Body of pancreas (tissue), 4 donors: ENCODE measurements at regions not wholly inside any gene's neighbourhood (a gene's known extent, or its start where the extent isn't known, plus 50 kb on each side); places are given as distances from the start of the nearest gene placed in this dataset.
A peak's percentile ranks its signal among the peaks of the same experiment; 100 is the strongest.

Experiments
- ATAC-seq: fragments of 150-250 bp; one replicate; pipeline ENCODE4 v1.9.1; 2016
- DNase-seq, 4 donors: peaks; one replicate each; pipeline ENCODE4 v3.0.0-alpha.2; 2019
- H3K27ac ChIP-seq, 4 donors: fragments of 200-600 bp; sonication (generic); 1 replicate in 3 of 4; 2 replicates in 1 of 4; pipeline versions ENCODE4 v1.5.1 to v1.6.1; 2016 to 2019; ENCODE audit warnings: mild to moderate bottlenecking in 1 of 4, mixed read lengths in 1 of 4, moderate library complexity in 1 of 4
- H3K27me3 ChIP-seq, 2 donors: fragments of 200-600 bp; sonication (generic); one replicate each; pipeline ENCODE4 v1.6.0; 2016; ENCODE audit warnings: mild to moderate bottlenecking in 1 of 2
- H3K36me3 ChIP-seq, 2 donors: fragments of 200-600 bp; sonication (generic); replicated peaks in 1 of 2; 2 replicates each; pipeline ENCODE4 v1.5.1; 2016; ENCODE audit warnings: low read depth in 2 of 2; ENCODE audit not compliant: insufficient read depth in 1 of 2
- H3K4me1 ChIP-seq: fragments of 200-600 bp; sonication (generic); one replicate; pipeline ENCODE4 v1.6.0; 2016
- H3K4me3 ChIP-seq, 2 donors: fragments of 200-600 bp; sonication (generic); 1 replicate in 1 of 2; 2 replicates in 1 of 2; pipeline ENCODE4 v1.5.1; 2016 to 2019
- H3K9me3 ChIP-seq, 3 donors: fragments of 200-600 bp; sonication (generic); 1 replicate in 2 of 3; 2 replicates in 1 of 3; pipeline ENCODE4 v1.5.1; 2016
- POLR2A ChIP-seq, 3 donors: fragments of 450-650 bp; IDR thresholded peaks; one replicate each; pipeline ENCODE4 v1.6.1; 2016; ENCODE audit warnings: antibody characterized with exemption in 3 of 3, mild to moderate bottlenecking in 2 of 3
- WGBS, 2 donors: methylation state at CpG; one replicate each; pipeline ENCODE4 v1.1.5; 2017; 5-methylcytosine and 5-hydroxymethylcytosine counted together
- intact Hi-C: fragments of 100-400 bp; cut with DNase I; formaldehyde crosslinking; loops from one replicate; pipeline ENCODE4 v1.15.1; 2023
- TF ChIP-seq, protein P1 (sequence below), 7 experiments: fragments of 450-650 bp in 4 of 7; fragments of 200-600 bp in 3 of 7; sonication (generic) in 3 of 7; IDR thresholded peaks; one replicate each; pipeline ENCODE4 v1.5.1; 2016 to 2019; ENCODE audit warnings: antibody characterized with exemption in 7 of 7

- DNase-seq (no peak), ATAC-seq (no peak)
- TF ChIP-seq, protein P1, sequence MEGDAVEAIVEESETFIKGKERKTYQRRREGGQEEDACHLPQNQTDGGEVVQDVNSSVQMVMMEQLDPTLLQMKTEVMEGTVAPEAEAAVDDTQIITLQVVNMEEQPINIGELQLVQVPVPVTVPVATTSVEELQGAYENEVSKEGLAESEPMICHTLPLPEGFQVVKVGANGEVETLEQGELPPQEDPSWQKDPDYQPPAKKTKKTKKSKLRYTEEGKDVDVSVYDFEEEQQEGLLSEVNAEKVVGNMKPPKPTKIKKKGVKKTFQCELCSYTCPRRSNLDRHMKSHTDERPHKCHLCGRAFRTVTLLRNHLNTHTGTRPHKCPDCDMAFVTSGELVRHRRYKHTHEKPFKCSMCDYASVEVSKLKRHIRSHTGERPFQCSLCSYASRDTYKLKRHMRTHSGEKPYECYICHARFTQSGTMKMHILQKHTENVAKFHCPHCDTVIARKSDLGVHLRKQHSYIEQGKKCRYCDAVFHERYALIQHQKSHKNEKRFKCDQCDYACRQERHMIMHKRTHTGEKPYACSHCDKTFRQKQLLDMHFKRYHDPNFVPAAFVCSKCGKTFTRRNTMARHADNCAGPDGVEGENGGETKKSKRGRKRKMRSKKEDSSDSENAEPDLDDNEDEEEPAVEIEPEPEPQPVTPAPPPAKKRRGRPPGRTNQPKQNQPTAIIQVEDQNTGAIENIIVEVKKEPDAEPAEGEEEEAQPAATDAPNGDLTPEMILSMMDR (IDR thresholded peaks at IDR 0.05): no peak
- TF ChIP-seq POLR2A (IDR thresholded peaks at IDR 0.05): no peak
- no peak overlapping the region for H3K4me3 ChIP-seq
- no peaks in the 10 kb centered on the region for H3K4me1 ChIP-seq
- no peaks in the 10 kb centered on the region for H3K36me3 ChIP-seq
- 59 to 67% methylated on average over 5 of the region's 5 CpGs for WGBS, 2 donors
- no peak overlapping the region for H3K27ac ChIP-seq
- intact Hi-C loops: no loop called here
- no peaks in the 10 kb centered on the region for H3K9me3 ChIP-seq
- no peaks in the 10 kb centered on the region for H3K27me3 ChIP-seq
These were observed 374.8 kb downstream of the QKI start for GRCh38 chr6:163789199-163789810.

GRCh38 chr6:163786995-163787671, 372.6 kb downstream of the QKI start:
- intact Hi-C loops: no loop called here
- TF ChIP-seq POLR2A (IDR thresholded peaks at IDR 0.05): no peak
- TF ChIP-seq, protein P1 (IDR thresholded peaks at IDR 0.05): no peak

GRCh38 chr6:163782436-163783003, 368.0 kb downstream of the QKI start:
- H3K9me3 ChIP-seq: no peaks in the 10 kb centered on the region
- TF ChIP-seq POLR2A (IDR thresholded peaks at IDR 0.05): no peak
- TF ChIP-seq, protein P1 (IDR thresholded peaks at IDR 0.05): no peak
- H3K27ac ChIP-seq: no peak overlapping the region
- intact Hi-C loops: no loop called here
- no peak overlapping the region for H3K4me3 ChIP-seq
- ATAC-seq (no peak), DNase-seq (peak in 1 of 4 donors; percentile 22)
- no peaks in the 10 kb centered on the region for H3K4me1 ChIP-seq
- H3K27me3 ChIP-seq: no peaks in the 10 kb centered on the region
- H3K36me3 ChIP-seq: no peaks in the 10 kb centered on the region
- 58 to 60% methylated on average over 7 of the region's 7 CpGs for WGBS, 2 donors

More at GRCh38 chr6:163786995-163787671, 372.6 kb downstream of the QKI start:
- ATAC-seq: no peak
- H3K4me1 ChIP-seq: no peaks in the 10 kb centered on the region
- no peaks in the 10 kb centered on the region for H3K9me3 ChIP-seq
- H3K36me3 ChIP-seq: no peaks in the 10 kb centered on the region
- no peak for DNase-seq
- H3K27me3 ChIP-seq: no peaks in the 10 kb centered on the region
- no peak overlapping the region for H3K4me3 ChIP-seq
- H3K27ac ChIP-seq: no peak overlapping the region
- 39 to 40% methylated on average over 2 of the region's 2 CpGs for WGBS, 2 donors

- 44 to 57% methylated on average over 3 to 5 of the region's 5 CpGs for WGBS, 2 donors
- ATAC-seq (no peak), DNase-seq (peak in 1 of 4 donors; percentile 17)
- H3K4me1 ChIP-seq: no peaks in the 10 kb centered on the region
- intact Hi-C loops: no loop called here
- H3K36me3 ChIP-seq: no peaks in the 10 kb centered on the region
- no peak overlapping the region for H3K27ac ChIP-seq
- no peak overlapping the region for H3K4me3 ChIP-seq
- no peaks in the 10 kb centered on the region for H3K27me3 ChIP-seq
- TF ChIP-seq POLR2A (IDR thresholded peaks at IDR 0.05): no peak
- TF ChIP-seq, protein P1 (IDR thresholded peaks at IDR 0.05): no peak
- H3K9me3 ChIP-seq: no peaks in the 10 kb centered on the region
These were observed 366.5 kb downstream of the QKI start for GRCh38 chr6:163780994-163781393.
